IMR-90 (cell line): ENCODE measurements at regions not wholly inside any gene's neighbourhood (a gene's known extent, or its start where the extent isn't known, plus 50 kb on each side); places are given as distances from the start of the nearest gene placed in this dataset.

Experiments used
- ATAC-seq: fragments of 200-7000 bp; cut with Tn5 transposase; 2 replicates; pipeline ENCODE4 v1.9.1; 2020; ENCODE audit warnings: low read depth, mild to moderate bottlenecking, moderate library complexity
- BruUV-seq: library from RNA; stranded (reverse); fragments of 400-500 nt; replicated peaks from 2 replicates; lab custom pipeline; 2021; lab: Mats Ljungman, UMichigan
- CTCF ChIA-PET: fragments of 300-600 bp; formaldehyde crosslinking; extraction: SDS; loops from one replicate; lab custom pipeline; 2021; ENCODE audit warnings: antibody characterized with exemption; lab: Yijun Ruan, JAX
- POLR2A ChIA-PET: fragments of 300-600 bp; sonication (Branson Sonifier 250); formaldehyde crosslinking; loops from one replicate; lab custom pipeline; 2022; ENCODE audit warnings: antibody characterized with exemption; ENCODE audit not compliant: unreplicated experiment; lab: Charles Lee
- DNase-seq: peaks from one replicate; pipeline ENCODE4 v3.0.0; 2013
- H2AFZ ChIP-seq: replicated peaks from 2 replicates; pipeline ENCODE3; 2013; ENCODE audit warnings: low read length, mild to moderate bottlenecking; ENCODE audit not compliant: poor library complexity
- H2AK5ac ChIP-seq: 2 replicates; pipeline ENCODE4 v1.6.1; 2013; ENCODE audit warnings: low read depth, low read length, inconsistent platforms
- H2AK9ac ChIP-seq: replicated peaks from 2 replicates; pipeline ENCODE3; 2013; ENCODE audit warnings: mild to moderate bottlenecking, low read depth, low read length, moderate library complexity; ENCODE audit not compliant: poor library complexity
- H2BK120ac ChIP-seq: 2 replicates; pipeline ENCODE4 v1.6.1; 2013; ENCODE audit warnings: low read depth, low read length, inconsistent platforms
- H2BK15ac ChIP-seq: 3 replicates; pipeline ENCODE4 v1.6.1; 2013; ENCODE audit warnings: low read depth, low read length, inconsistent platforms
- H2BK20ac ChIP-seq: 2 replicates; pipeline ENCODE4 v1.6.1; 2013; ENCODE audit warnings: low read depth, mild to moderate bottlenecking, inconsistent platforms, low read length, moderate library complexity
- H2BK5ac ChIP-seq: 2 replicates; pipeline ENCODE4 v1.6.1; 2013; ENCODE audit warnings: mild to moderate bottlenecking, low read depth, low read length, inconsistent platforms; ENCODE audit not compliant: poor library complexity, severe bottlenecking
- H3K14ac ChIP-seq: replicated peaks from 2 replicates; pipeline ENCODE4 v1.6.1; 2013; ENCODE audit warnings: low read depth, low read length, inconsistent platforms
- H3K18ac ChIP-seq: 2 replicates; pipeline ENCODE4 v1.6.1; 2013; ENCODE audit warnings: low read depth, low read length, control low read depth
- H3K23ac ChIP-seq: 2 replicates; pipeline ENCODE4 v1.6.1; 2013; ENCODE audit warnings: low read depth, low read length, inconsistent platforms
- H3K27ac ChIP-seq: 2 replicates; pipeline ENCODE4 v1.5.1; 2013; ENCODE audit warnings: mild to moderate bottlenecking, control low read depth, low read length; ENCODE audit not compliant: insufficient read depth
- H3K27me3 ChIP-seq: 2 replicates; pipeline ENCODE4 v1.6.1; 2013; ENCODE audit warnings: low read length; ENCODE audit not compliant: control insufficient read depth, insufficient read depth
- H3K36me3 ChIP-seq: 2 replicates; pipeline ENCODE4 v1.6.1; 2013; ENCODE audit warnings: low read length, mixed read lengths; ENCODE audit not compliant: control insufficient read depth, insufficient read depth
- H3K4ac ChIP-seq: 2 replicates; pipeline ENCODE4 v1.6.1; 2013; ENCODE audit warnings: low read depth, low read length, inconsistent platforms
- H3K4me1 ChIP-seq: 2 replicates; pipeline ENCODE4 v1.6.1; 2013; ENCODE audit warnings: low read length, mixed read lengths; ENCODE audit not compliant: control insufficient read depth, insufficient read depth
- H3K4me2 ChIP-seq: 2 replicates; pipeline ENCODE4 v1.6.1; 2013; ENCODE audit warnings: low read depth, mild to moderate bottlenecking, control low read depth, low read length, moderate library complexity
- H3K4me3 ChIP-seq: 2 replicates; pipeline ENCODE4 v1.5.1; 2013; ENCODE audit warnings: low read depth, mild to moderate bottlenecking, control low read depth, low read length, moderate library complexity; ENCODE audit not compliant: insufficient read depth
- H3K56ac ChIP-seq: 2 replicates; pipeline ENCODE4 v1.6.1; 2013; ENCODE audit warnings: low read length, inconsistent platforms; ENCODE audit not compliant: insufficient read depth; ENCODE audit errors: extremely low read depth
- H3K79me1 ChIP-seq, 2 experiments: 2 replicates each; pipeline ENCODE4 v1.6.1; 2013; ENCODE audit warnings: low read length in 2 of 2, inconsistent platforms in 1 of 2, low read depth in 1 of 2
- H3K9ac ChIP-seq: 2 replicates; pipeline ENCODE4 v1.6.1; 2013; ENCODE audit warnings: low read depth, low read length, control low read depth
- H3K9me1 ChIP-seq: 2 replicates; pipeline ENCODE4 v1.6.1; 2013; ENCODE audit warnings: low read length, inconsistent platforms; ENCODE audit not compliant: insufficient read depth
- H3K9me3 ChIP-seq: 2 replicates; pipeline ENCODE4 v1.6.1; 2013; ENCODE audit warnings: low read length; ENCODE audit not compliant: control insufficient read depth, insufficient read depth
- H4K20me1 ChIP-seq: 2 replicates; pipeline ENCODE4 v1.6.1; 2013; ENCODE audit warnings: low read length, inconsistent platforms; ENCODE audit not compliant: insufficient read depth
- H4K5ac ChIP-seq: 2 replicates; pipeline ENCODE4 v1.6.1; 2013; ENCODE audit warnings: mild to moderate bottlenecking, low read depth, low read length, control low read depth
- H4K8ac ChIP-seq, 2 experiments: 2 replicates each; pipeline ENCODE4 v1.6.1; 2013; ENCODE audit warnings: low read depth in 2 of 2, low read length in 2 of 2, control low read depth in 1 of 2, inconsistent platforms in 1 of 2
- H4K91ac ChIP-seq: 2 replicates; pipeline ENCODE4 v1.6.1; 2013; ENCODE audit warnings: low read depth, low read length, inconsistent platforms; ENCODE audit not compliant: insufficient read depth
- BHLHE40 ChIP-seq: fragments of 150-350 bp; IDR thresholded peaks from 2 replicates; pipeline ENCODE4 v1.6.1; 2016; ENCODE audit warnings: mild to moderate bottlenecking, low read depth, low read length
- CEBPB ChIP-seq: IDR thresholded peaks from 2 replicates; pipeline ENCODE4 v1.6.1; 2012; ENCODE audit warnings: low read depth, low read length, improper control_type of control experiment
- CHD1 ChIP-seq: IDR thresholded peaks from 2 replicates; pipeline ENCODE4 v1.6.1; 2012; ENCODE audit warnings: low read depth, low read length, improper control_type of control experiment
- CTCF ChIP-seq: conservative IDR thresholded peaks from 2 replicates; pipeline ENCODE4 v1.5.1; 2012; ENCODE audit warnings: mild to moderate bottlenecking, low read depth, low read length, improper control_type of control experiment
- ELK1 ChIP-seq: fragments of 150-350 bp; IDR thresholded peaks from 2 replicates; pipeline ENCODE4 v1.6.1; 2016; ENCODE audit warnings: low read depth, mild to moderate bottlenecking, low read length, moderate library complexity, borderline replicate concordance
- FOS ChIP-seq: fragments of 150-350 bp; IDR thresholded peaks from 2 replicates; pipeline ENCODE4 v1.6.1; 2016; ENCODE audit warnings: low read depth, low read length
- MAFK ChIP-seq: IDR thresholded peaks from 2 replicates; pipeline ENCODE4 v1.6.1; 2012; ENCODE audit warnings: low read depth, low read length, improper control_type of control experiment
- MAZ ChIP-seq: IDR thresholded peaks from 2 replicates; pipeline ENCODE4 v1.6.1; 2012; ENCODE audit warnings: low read depth, mild to moderate bottlenecking, low read length, improper control_type of control experiment, moderate library complexity, borderline replicate concordance
- NFE2L2 ChIP-seq: fragments of 150-350 bp; IDR thresholded peaks from 2 replicates; pipeline ENCODE4 v1.6.1; 2016; ENCODE audit warnings: low read depth, mild to moderate bottlenecking, low read length
- POLR2A ChIP-seq: IDR thresholded peaks from 2 replicates; pipeline ENCODE4 v1.6.1; 2012; ENCODE audit warnings: mild to moderate bottlenecking, low read depth, low read length
- RAD21 ChIP-seq: IDR thresholded peaks from 2 replicates; pipeline ENCODE4 v1.6.1; 2012; ENCODE audit warnings: low read length, improper control_type of control experiment
- RCOR1 ChIP-seq: IDR thresholded peaks from 2 replicates; pipeline ENCODE4 v1.6.1; 2012; ENCODE audit warnings: mild to moderate bottlenecking, low read length, improper control_type of control experiment; ENCODE audit not compliant: insufficient replicate concordance
- RFX5 ChIP-seq: IDR thresholded peaks from 2 replicates; pipeline ENCODE4 v1.8.0; 2012; ENCODE audit warnings: low read depth, mild to moderate bottlenecking, low read length, moderate library complexity
- SMC3 ChIP-seq: fragments of 150-350 bp; IDR thresholded peaks from 2 replicates; pipeline ENCODE4 v1.6.1; 2016; ENCODE audit warnings: low read depth, mild to moderate bottlenecking, antibody characterized with exemption, low read length, moderate library complexity
- USF2 ChIP-seq: fragments of 150-350 bp; IDR thresholded peaks from 2 replicates; pipeline ENCODE4 v1.6.1; 2017; ENCODE audit warnings: mild to moderate bottlenecking, antibody characterized with exemption, low read length, low read depth
- WGBS, 2 experiments: methylation state at CpG; one replicate each; pipeline versions ENCODE4 v1.1.5 to v1.1.7; 2013; ENCODE audit warnings: missing lambda C conversion rate in 2 of 2; ENCODE audit not compliant: insufficient read length in 1 of 2; ENCODE audit errors: extremely low coverage in 2 of 2; 5-methylcytosine and 5-hydroxymethylcytosine counted together
- dilution Hi-C: fragments of 300-500 bp; cut with HindIII; formaldehyde crosslinking; loops from one replicate; pipeline ENCODE4 v1.14.3; 2018; ENCODE audit warnings: low sequenced_read_pairs; ENCODE audit not compliant: unreplicated experiment
- in situ Hi-C: fragments of 300-500 bp; cut with MboI; formaldehyde crosslinking; loops from 3 replicates; pipeline ENCODE4 v1.14.3; 2019; ENCODE audit warnings: low sequenced_read_pairs, inconsistent platforms, mixed read lengths
- intact Hi-C: fragments of 100-400 bp; cut with micrococcal nuclease; formaldehyde crosslinking; loops from 2 replicates; pipeline ENCODE4 v1.10.0; 2022

- H3K56ac ChIP-seq: no peak overlapping the region
- H2BK120ac ChIP-seq: no peak overlapping the region
- H4K91ac ChIP-seq: no peak overlapping the region
- no peak overlapping the region for H3K14ac ChIP-seq
- intact Hi-C loops (no loop called here), dilution Hi-C loops (no loop called here), in situ Hi-C loops (no loop called here)
- H4K20me1 ChIP-seq: no peaks in the 10 kb centered on the region
- H3K36me3 ChIP-seq: no peaks in the 10 kb centered on the region
- POLR2A ChIA-PET: no interaction called here
- no peak for ATAC-seq
- H4K5ac ChIP-seq: no peak overlapping the region
- H3K9me1 ChIP-seq: no peaks in the 10 kb centered on the region
- no peak for DNase-seq
- H2AK5ac ChIP-seq: no peak overlapping the region
- H3K4ac ChIP-seq: no peak overlapping the region
- H2BK15ac ChIP-seq: no peak overlapping the region
- H3K4me3 ChIP-seq: no peak overlapping the region
- no peaks in the 10 kb centered on the region for H3K9me3 ChIP-seq
- H4K8ac ChIP-seq: no peak overlapping the region
- no peak overlapping the region for H2BK5ac ChIP-seq
- no peaks in the 10 kb centered on the region for H3K79me1 ChIP-seq
- H3K27ac ChIP-seq: no peak overlapping the region
- no CpG with 5 or more reads among the region's 6 CpGs for WGBS, 2 experiments
- TF ChIP-seq MAFK (no peak), MAZ (no peak), CTCF (no peak), NFE2L2 (no peak), POLR2A (no peak), ELK1 (no peak), CHD1 (no peak), CEBPB (no peak), BHLHE40 (no peak), USF2 (no peak), RFX5 (no peak), SMC3 (no peak), RAD21 (no peak), FOS (no peak), RCOR1 (no peak)
- no peaks in the 10 kb centered on the region for H3K27me3 ChIP-seq
- no peak overlapping the region for H3K4me2 ChIP-seq
- BruUV-seq: no TSS peak
- H2AK9ac ChIP-seq: no peak overlapping the region
- no peak overlapping the region for H2BK20ac ChIP-seq
- no peak overlapping the region for H2AFZ ChIP-seq
- no peak overlapping the region for H3K23ac ChIP-seq
- no peak overlapping the region for H3K18ac ChIP-seq
- no peaks in the 10 kb centered on the region for H3K4me1 ChIP-seq
- CTCF ChIA-PET: no interaction called here
- no peak overlapping the region for H3K9ac ChIP-seq
Measured at GRCh38 chr12:115060477-115061168, 376.6 kb upstream of the TBX3 start.
